ENCODE measurements at regions not wholly inside any gene's neighbourhood (a gene's known extent, or its start where the extent isn't known, plus 50 kb on each side); places are given as distances from the start of the nearest gene placed in this dataset.

GRCh38 chr12:11549119-11549518, 100.4 kb upstream of the ETV6 start:
- Histone ChIP-seq H3F3A (ENCODE audit: low read depth) (no peaks in the 10 kb centered on the region), H3K79me2 (ENCODE audit: low read depth) (no peaks in the 10 kb centered on the region), H4K20me1 (ENCODE audit: low read depth) (no peaks in the 10 kb centered on the region), H3K27ac (no peak overlapping the region), H3K36me3 (no peaks in the 10 kb centered on the region), H3K4me2 (no peak overlapping the region), H2AFZ (replicated peaks) (no peak overlapping the region), H3K4me1 (no peaks in the 10 kb centered on the region), H3K9ac (no peak overlapping the region), H3K9me3 (ENCODE audit: low read depth) (no peaks in the 10 kb centered on the region), H3K4me3 (no peak overlapping the region), H3K27me3 (no peaks in the 10 kb centered on the region)
- H3K36me3 Mint-ChIP-seq = no peaks in the 10 kb centered on the region
- H3K4me1 Mint-ChIP-seq = peaks cover 3% of the 10 kb centered on the region
- H3K27ac Mint-ChIP-seq = no peak overlapping the region
- TF ChIP-seq EZH2 (IDR thresholded peaks at IDR 0.05) (no peak), EZH2phosphoT487 (IDR thresholded peaks at IDR 0.05) (no peak), CTCF (IDR thresholded peaks at IDR 0.05) (no peak)
- peaks cover 2% of the 10 kb centered on the region for H3K27me3 Mint-ChIP-seq (ENCODE audit: insufficient read depth, low read depth)
- no peak for DNase-seq (ENCODE audit: low spot score)
- no peaks in the 10 kb centered on the region for H3K9me3 Mint-ChIP-seq
- H3K4me3 Mint-ChIP-seq = no peak overlapping the region

GRCh38 chr12:11553871-11554533, 95.5 kb upstream of the ETV6 start:
- H3F3A ChIP-seq (ENCODE audit: low read depth) = no peaks in the 10 kb centered on the region
- peak; percentile 48 for DNase-seq (ENCODE audit: low spot score)
- H3K4me1 ChIP-seq = peaks cover 6% of the 10 kb centered on the region
- H3K4me1 Mint-ChIP-seq = peaks cover 6% of the 10 kb centered on the region
- no peaks in the 10 kb centered on the region for H4K20me1 ChIP-seq (ENCODE audit: low read depth)
- no peaks in the 10 kb centered on the region for H3K27me3 ChIP-seq
- H3K4me2 ChIP-seq = no peak overlapping the region
- H3K4me3 ChIP-seq = no peak overlapping the region
- no peaks in the 10 kb centered on the region for H3K36me3 ChIP-seq
- no peak overlapping the region for H2AFZ ChIP-seq (replicated peaks)
- H3K9me3 Mint-ChIP-seq = no peaks in the 10 kb centered on the region
- H3K4me3 Mint-ChIP-seq = no peak overlapping the region
- H3K9ac ChIP-seq = no peak overlapping the region
- TF ChIP-seq CTCF (IDR thresholded peaks at IDR 0.05) (peak; percentile 62), EZH2phosphoT487 (IDR thresholded peaks at IDR 0.05) (no peak), EZH2 (IDR thresholded peaks at IDR 0.05) (no peak)
- no peak overlapping the region for H3K27ac ChIP-seq
- no peaks in the 10 kb centered on the region for H3K79me2 ChIP-seq (ENCODE audit: low read depth)
- no peaks in the 10 kb centered on the region for H3K9me3 ChIP-seq (ENCODE audit: low read depth)
- no peaks in the 10 kb centered on the region for H3K27me3 Mint-ChIP-seq (ENCODE audit: insufficient read depth, low read depth)
- no peaks in the 10 kb centered on the region for H3K36me3 Mint-ChIP-seq
- H3K27ac Mint-ChIP-seq = no peak overlapping the region

GRCh38 chr12:11555195-11555594, 94.3 kb upstream of the ETV6 start:
- Mint-ChIP-seq H3K9me3 (no peaks in the 10 kb centered on the region), H3K4me3 (no peak overlapping the region)

More at GRCh38 chr12:11555195-11555594, 94.3 kb upstream of the ETV6 start:
- H3K36me3 Mint-ChIP-seq = no peaks in the 10 kb centered on the region
- H3K36me3 ChIP-seq = no peaks in the 10 kb centered on the region
- H3K4me3 ChIP-seq = no peak overlapping the region
- peaks cover 6% of the 10 kb centered on the region for H3K4me1 ChIP-seq
- H3K4me1 Mint-ChIP-seq = peaks cover 6% of the 10 kb centered on the region
- H3K27ac Mint-ChIP-seq = no peak overlapping the region
- no peak overlapping the region for H3K27ac ChIP-seq
- H4K20me1 ChIP-seq (ENCODE audit: low read depth) = no peaks in the 10 kb centered on the region
- H3F3A ChIP-seq (ENCODE audit: low read depth) = no peaks in the 10 kb centered on the region
- no peaks in the 10 kb centered on the region for H3K79me2 ChIP-seq (ENCODE audit: low read depth)
- H3K9me3 ChIP-seq (ENCODE audit: low read depth) = no peaks in the 10 kb centered on the region
- no peaks in the 10 kb centered on the region for H3K27me3 Mint-ChIP-seq (ENCODE audit: insufficient read depth, low read depth)
- H2AFZ ChIP-seq (replicated peaks) = no peak overlapping the region
- TF ChIP-seq EZH2phosphoT487 (IDR thresholded peaks at IDR 0.05) (no peak), EZH2 (IDR thresholded peaks at IDR 0.05) (no peak), CTCF (IDR thresholded peaks at IDR 0.05) (no peak)
- H3K9ac ChIP-seq = no peak overlapping the region
- no peak for DNase-seq (ENCODE audit: low spot score)
- no peaks in the 10 kb centered on the region for H3K27me3 ChIP-seq
- no peak overlapping the region for H3K4me2 ChIP-seq

All from neural progenitor cell (in vitro differentiated cells).